GM12865 (cell line): ENCODE measurements at regions not wholly inside any gene's neighbourhood (a gene's known extent, or its start where the extent isn't known, plus 50 kb on each side); places are given as distances from the start of the nearest gene placed in this dataset.
"Not testable (repeated sequence)": the region's sequence is repeated elsewhere in the genome, so short reads cannot be mapped to it uniquely, and the experiment has no call there.

Source experiments
- DNase-seq: peaks from one replicate; pipeline ENCODE4 v3.0.0; 2010; ENCODE audit warnings: low read depth
- H3K4me3 ChIP-seq: 2 replicates; pipeline ENCODE4 v1.5.1; 2011; ENCODE audit warnings: mild to moderate bottlenecking, low read depth, low read length, control low read depth
- CTCF ChIP-seq: IDR thresholded peaks from 2 replicates; pipeline ENCODE4 v1.5.1; 2011; ENCODE audit warnings: low read length, control low read depth, low read depth, inconsistent platforms; ENCODE audit not compliant: insufficient read depth; ENCODE audit errors: missing control alignments

DNA sequence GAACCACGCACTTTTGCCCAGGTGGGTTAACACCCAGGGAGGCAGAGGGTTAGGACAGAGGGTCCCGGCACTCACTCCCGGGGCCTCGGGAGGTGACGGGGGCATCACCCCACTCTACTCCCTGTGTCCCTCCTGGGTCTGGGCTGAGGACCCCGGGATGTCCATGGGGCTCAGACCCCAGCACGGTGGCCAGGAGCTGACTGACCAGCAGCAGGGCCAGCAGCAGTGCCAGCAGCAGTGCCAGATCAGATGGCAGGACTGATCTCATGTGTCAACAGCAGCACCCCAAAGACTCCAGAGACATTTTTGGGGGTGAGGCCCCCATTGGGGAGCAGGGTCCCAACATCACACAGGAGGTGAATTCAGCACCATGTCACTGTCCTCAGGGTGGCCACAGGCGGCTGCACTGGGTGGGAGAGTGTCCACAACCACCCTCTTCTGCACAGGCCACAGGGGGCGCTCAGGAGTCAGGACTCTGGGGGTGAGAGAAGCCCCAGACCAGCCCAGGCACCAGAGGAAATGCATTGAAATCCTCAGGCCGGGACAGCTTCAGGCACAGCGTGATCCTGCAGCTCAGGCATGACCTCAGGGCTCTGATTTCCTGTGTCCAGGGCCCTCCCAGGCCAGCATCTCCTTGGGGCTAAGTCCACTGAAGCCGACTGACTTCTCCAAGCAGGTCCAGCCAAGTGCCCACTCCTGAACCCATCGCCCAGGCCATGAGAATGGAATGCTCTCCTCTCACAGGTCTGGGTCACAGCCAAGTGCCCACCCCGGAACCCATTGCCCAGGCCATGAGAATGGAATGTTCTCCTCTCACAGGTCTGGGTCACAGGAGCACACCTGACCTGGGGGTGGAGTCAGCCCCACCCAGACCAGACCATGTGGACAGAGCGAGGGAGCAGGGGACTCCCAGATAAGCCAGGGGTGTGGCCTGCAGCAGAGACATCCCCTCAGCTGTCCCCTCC, 87.2 kb upstream of the SFSWAP start:
- H3K4me3 ChIP-seq, DNase-seq: not testable (repeated sequence)
- peak; percentile 24 for TF ChIP-seq CTCF

DNA sequence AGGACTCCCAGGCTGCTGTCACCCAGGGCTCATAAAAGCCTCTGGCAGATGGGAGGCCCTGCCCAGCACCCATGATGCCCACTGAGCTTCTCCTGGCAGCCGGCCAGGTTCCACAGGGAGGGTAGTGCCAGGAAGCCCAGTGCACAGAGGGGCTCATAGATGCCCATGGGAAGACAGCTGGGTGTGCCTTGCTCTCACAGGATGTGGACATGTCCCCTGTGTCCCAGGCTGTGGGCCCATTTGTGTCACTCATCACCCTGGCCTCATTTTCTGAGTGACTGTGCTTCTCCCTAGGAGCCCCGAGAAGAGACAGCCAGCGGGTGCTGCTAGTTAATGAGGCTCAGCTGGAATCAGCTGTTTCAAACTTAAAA, 86.5 kb upstream of the SFSWAP start:
- not testable (repeated sequence) for H3K4me3 ChIP-seq, DNase-seq

- not testable (repeated sequence) for DNase-seq, H3K4me3 ChIP-seq
These were observed 86.0 kb upstream of the SFSWAP start for GRCh38 chr12:131624756-131625501.

- not testable (repeated sequence) for H3K4me3 ChIP-seq, DNase-seq
These were observed 84.7 kb upstream of the SFSWAP start for GRCh38 chr12:131625966-131626722.

GRCh38 chr12:131627151-131628022, 83.5 kb upstream of the SFSWAP start:
- peak; percentile 69 for DNase-seq

GRCh38 chr12:131628023-131628740, 82.7 kb upstream of the SFSWAP start:
- DNase-seq = no peak
- no peak for TF ChIP-seq CTCF
- no peak overlapping the region for H3K4me3 ChIP-seq

More at GRCh38 chr12:131627151-131628022, 83.5 kb upstream of the SFSWAP start:
- H3K4me3 ChIP-seq = not testable (repeated sequence)

DNA sequence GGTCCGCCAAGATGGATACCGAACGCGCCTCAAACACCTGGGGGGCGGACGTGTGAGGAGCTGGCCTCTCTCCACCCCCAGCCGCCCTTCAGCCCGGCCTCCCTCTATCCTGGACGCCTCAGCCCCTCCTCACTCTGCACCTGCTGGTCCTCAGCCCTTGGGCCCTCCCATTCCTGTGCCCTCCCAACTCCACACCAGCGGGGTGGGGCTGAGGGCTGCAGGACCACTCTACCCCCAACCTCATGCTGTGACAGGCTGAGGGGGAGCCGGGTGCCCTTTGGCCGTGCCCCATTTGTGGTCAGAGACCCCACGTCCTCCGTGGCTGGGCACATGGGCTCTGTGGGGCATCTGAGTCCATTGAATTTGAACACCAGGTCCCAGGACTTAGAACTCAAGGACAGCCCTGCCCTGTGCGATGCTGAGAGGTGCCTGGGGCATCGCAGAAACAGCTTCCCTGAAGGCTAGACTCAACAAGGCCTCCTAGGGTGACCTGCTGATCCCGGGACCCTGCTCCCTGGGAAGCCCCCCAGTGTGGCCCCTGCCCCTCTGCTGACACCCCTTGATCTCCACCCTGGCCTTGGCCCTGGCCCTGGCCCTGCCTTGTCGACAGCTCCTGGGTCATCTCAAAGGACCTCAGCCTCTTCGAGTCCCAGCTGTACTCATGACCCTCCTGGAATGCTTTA, 82.0 kb upstream of the SFSWAP start:
- TF ChIP-seq CTCF = no peak
- no peak overlapping the region for H3K4me3 ChIP-seq

GRCh38 chr12:131631230-131631629, 79.7 kb upstream of the SFSWAP start:
- no peak for TF ChIP-seq CTCF
- H3K4me3 ChIP-seq = no peak overlapping the region
- no peak for DNase-seq

More for the DNA sequence above, 82.0 kb upstream of the SFSWAP start:
- no peak for DNase-seq

DNA sequence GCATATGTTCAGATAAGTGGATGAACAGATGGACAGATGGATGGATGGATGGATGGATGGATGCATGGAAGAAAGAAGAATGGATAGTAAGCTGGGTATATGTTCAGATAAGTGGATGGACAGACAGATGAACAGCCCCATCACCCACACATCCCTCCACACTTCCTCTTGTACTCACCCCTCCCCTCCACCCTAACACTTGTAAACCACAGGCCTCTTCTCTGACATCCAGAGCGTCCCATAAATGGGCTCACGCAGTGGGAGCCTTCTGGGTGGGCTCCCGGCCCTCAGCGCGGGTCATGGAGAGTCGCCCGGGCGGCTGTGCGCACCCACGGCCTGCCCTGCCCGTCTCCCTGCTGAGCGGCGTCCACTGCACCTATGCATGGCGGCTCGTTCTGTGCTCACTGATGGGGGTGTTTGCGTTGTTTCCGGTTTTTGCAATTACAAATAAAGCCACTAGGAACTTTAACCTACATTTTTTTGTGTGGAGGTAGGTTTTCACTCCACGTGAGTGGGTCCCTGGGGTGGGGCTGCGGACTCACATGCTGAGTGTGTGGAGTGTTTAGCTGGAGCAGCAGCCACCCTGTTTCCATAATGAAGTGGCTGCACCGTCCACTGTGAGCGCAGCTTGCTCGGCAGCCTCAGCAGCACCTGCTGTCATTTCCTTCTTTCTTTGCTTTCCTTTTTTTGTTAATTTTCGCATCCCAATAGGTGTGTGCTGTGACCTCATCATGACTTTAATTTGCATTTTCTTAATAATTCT, 78.8 kb upstream of the SFSWAP start:
- H3K4me3 ChIP-seq, DNase-seq: not testable (repeated sequence)

DNA sequence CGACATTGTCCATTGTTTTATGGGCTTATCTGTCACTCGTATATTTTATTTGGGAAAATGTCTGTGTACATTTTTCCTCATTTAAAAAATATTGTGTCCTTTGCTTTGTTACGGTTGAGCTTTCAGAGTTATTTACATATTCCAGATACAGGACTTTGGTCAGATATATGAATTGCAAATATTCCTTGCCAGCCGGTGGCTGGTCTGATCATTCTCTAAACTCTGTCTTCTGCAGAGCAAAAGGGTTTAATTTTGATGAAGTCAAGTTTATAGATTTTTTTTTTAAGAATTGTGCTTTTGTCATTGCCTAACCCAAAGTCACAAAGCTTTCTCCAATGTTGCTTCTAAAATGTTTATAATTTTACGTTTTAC, 78.3 kb upstream of the SFSWAP start:
- H3K4me3 ChIP-seq, DNase-seq: not testable (repeated sequence)
